Fibroblast of lung (primary cell): ENCODE measurements at regions not wholly inside any gene's neighbourhood (a gene's known extent, or its start where the extent isn't known, plus 50 kb on each side); places are given as distances from the start of the nearest gene placed in this dataset.
"Not testable (repeated sequence)": the region's sequence is repeated elsewhere in the genome, so short reads cannot be mapped to it uniquely, and the experiment has no call there.

Source experiments
- EZH2 ChIP-seq: IDR thresholded peaks from 2 replicates; pipeline ENCODE4 v1.5.1; 2012; ENCODE audit warnings: low read length, control low read depth, mild to moderate bottlenecking; ENCODE audit errors: missing control alignments
- TF ChIP-seq, protein P1 (sequence below), 2 donors: IDR thresholded peaks in 1 of 2; conservative IDR thresholded peaks in 1 of 2; 1 replicate in 1 of 2; 2 replicates in 1 of 2; pipeline ENCODE4 v1.5.1; 2011 to 2012; ENCODE audit warnings: low read length in 2 of 2, control low read depth in 1 of 2, inconsistent platforms in 1 of 2, low read depth in 1 of 2, mild to moderate bottlenecking in 1 of 2

- TF ChIP-seq, protein P1, sequence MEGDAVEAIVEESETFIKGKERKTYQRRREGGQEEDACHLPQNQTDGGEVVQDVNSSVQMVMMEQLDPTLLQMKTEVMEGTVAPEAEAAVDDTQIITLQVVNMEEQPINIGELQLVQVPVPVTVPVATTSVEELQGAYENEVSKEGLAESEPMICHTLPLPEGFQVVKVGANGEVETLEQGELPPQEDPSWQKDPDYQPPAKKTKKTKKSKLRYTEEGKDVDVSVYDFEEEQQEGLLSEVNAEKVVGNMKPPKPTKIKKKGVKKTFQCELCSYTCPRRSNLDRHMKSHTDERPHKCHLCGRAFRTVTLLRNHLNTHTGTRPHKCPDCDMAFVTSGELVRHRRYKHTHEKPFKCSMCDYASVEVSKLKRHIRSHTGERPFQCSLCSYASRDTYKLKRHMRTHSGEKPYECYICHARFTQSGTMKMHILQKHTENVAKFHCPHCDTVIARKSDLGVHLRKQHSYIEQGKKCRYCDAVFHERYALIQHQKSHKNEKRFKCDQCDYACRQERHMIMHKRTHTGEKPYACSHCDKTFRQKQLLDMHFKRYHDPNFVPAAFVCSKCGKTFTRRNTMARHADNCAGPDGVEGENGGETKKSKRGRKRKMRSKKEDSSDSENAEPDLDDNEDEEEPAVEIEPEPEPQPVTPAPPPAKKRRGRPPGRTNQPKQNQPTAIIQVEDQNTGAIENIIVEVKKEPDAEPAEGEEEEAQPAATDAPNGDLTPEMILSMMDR (conservative IDR thresholded peaks at IDR 0.05 in 1 of 2, IDR thresholded peaks at IDR 0.05 in 1 of 2; ENCODE audit: low read depth in 1 of 2, low read length in 2 of 2), result not testable (repeated sequence)
- TF ChIP-seq EZH2, result not testable (repeated sequence)
Measured at GRCh38 chr1:104217395-104217986, 467.8 kb downstream of the AMY1C start.
